ENCODE measurements at regions not wholly inside any gene's neighbourhood (a gene's known extent, or its start where the extent isn't known, plus 50 kb on each side); places are given as distances from the start of the nearest gene placed in this dataset.

- no peak for TF ChIP-seq CTCF (IDR thresholded peaks at IDR 0.05)
- no peak for TF ChIP-seq POLR2AphosphoS5 (IDR thresholded peaks at IDR 0.05)
Observed at GRCh38 chr7:130867039-130867438, 133.0 kb upstream of the KLF14 start.
